NCI-H345 (cell line): ENCODE measurements at regions not wholly inside any gene's neighbourhood (a gene's known extent, or its start where the extent isn't known, plus 50 kb on each side); places are given as distances from the start of the nearest gene placed in this dataset.

Experiments
- DNase-seq: peaks from one replicate; lab custom pipeline; 2025; lab: John Stamatoyannopoulos, UW

DNA sequence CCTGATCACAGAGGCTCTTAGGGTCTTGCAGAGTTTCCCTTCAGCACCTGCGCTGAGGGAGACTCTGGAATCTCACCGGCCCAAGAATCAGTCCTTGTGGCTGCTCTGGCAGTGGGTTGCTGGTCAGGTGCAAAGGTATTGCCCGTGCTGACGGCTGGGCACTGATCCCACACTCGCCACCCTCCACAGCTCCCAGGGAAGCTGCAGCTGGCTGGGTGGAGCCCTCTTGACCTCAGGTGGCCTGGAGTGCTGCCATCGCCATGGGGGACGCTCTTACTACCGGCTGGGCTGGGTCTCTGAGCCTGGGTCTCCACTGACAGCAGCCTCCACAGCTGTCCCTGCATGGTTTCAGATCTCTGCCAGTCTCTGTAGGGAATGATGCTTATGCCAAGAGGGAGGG is 52.6 kb upstream of the EPHB3 start:
- no peak for DNase-seq

GRCh38 chr3:184511741-184512140 is 49.8 kb upstream of the EPHB3 start:
- DNase-seq, result no peak
